Endothelial cell of umbilical vein (primary cell): ENCODE measurements at regions not wholly inside any gene's neighbourhood (a gene's known extent, or its start where the extent isn't known, plus 50 kb on each side); places are given as distances from the start of the nearest gene placed in this dataset.

ENCODE experiments used
- CTCF ChIP-seq, 2 donors: IDR thresholded peaks; 1 replicate in 1 of 2; 2 replicates in 1 of 2; pipeline ENCODE4 v1.5.1; 2011; ENCODE audit warnings: low read length in 2 of 2, mild to moderate bottlenecking in 2 of 2, moderate library complexity in 2 of 2, control low read depth in 1 of 2, inconsistent platforms in 1 of 2, low read depth in 1 of 2; ENCODE audit not compliant: insufficient read depth in 1 of 2; ENCODE audit errors: extremely low read depth in 1 of 2
- EZH2 ChIP-seq: IDR thresholded peaks from 2 replicates; pipeline ENCODE4 v1.6.1; 2012; ENCODE audit warnings: borderline replicate concordance, low read depth, mild to moderate bottlenecking, moderate library complexity, low read length, inconsistent platforms; ENCODE audit not compliant: severe bottlenecking
- FOS ChIP-seq: IDR thresholded peaks from 2 replicates; pipeline ENCODE4 v1.6.1; 2011; ENCODE audit warnings: mild to moderate bottlenecking, low read length, moderate library complexity, borderline replicate concordance; ENCODE audit not compliant: insufficient read depth
- POLR2A ChIP-seq: IDR thresholded peaks from 2 replicates; pipeline ENCODE4 v1.6.1; 2012; ENCODE audit warnings: low read depth, mild to moderate bottlenecking, control low read depth, low read length
- POLR2AphosphoS5 ChIP-seq: IDR thresholded peaks from 2 replicates; pipeline ENCODE4 v1.6.1; 2012; ENCODE audit warnings: low read depth, mild to moderate bottlenecking, control low read depth, low read length, moderate library complexity; ENCODE audit not compliant: insufficient read depth
- TF ChIP-seq, protein P1 (sequence below): IDR thresholded peaks from 2 replicates; pipeline ENCODE4 v1.6.1; 2011; ENCODE audit not compliant: insufficient read depth, insufficient read length

DNA sequence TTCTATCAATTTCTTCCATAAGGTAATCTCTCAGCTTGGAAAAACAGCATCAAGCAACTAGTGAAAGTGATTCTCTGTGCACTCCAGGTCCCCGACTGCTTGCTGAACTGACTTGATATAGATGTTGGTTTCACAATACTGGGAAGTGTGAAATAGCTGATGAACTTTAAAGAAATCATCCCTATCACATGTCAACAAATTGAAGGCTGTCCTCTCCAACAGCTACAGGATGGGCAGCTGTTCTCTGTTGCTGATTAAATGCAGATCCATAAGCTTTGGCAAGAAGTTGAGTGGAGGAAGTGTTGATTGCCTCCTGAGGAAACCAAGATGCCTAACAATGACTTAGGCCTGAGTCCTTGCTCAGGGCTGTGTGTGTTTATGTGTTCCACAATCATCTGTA, 130.4 kb upstream of the GDF10 start:
- TF ChIP-seq POLR2AphosphoS5 (no peak), CTCF (IDR thresholded peaks at IDR 0.05; ENCODE audit: extremely low read depth in 1 of 2, insufficient read depth in 1 of 2, low read depth in 1 of 2, low read length in 2 of 2) (no peak), POLR2A (no peak), EZH2 (no peak), FOS (no peak)
- TF ChIP-seq, protein P1, sequence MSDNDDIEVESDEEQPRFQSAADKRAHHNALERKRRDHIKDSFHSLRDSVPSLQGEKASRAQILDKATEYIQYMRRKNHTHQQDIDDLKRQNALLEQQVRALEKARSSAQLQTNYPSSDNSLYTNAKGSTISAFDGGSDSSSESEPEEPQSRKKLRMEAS, result no peak
